ENCODE measurements at regions not wholly inside any gene's neighbourhood (a gene's known extent, or its start where the extent isn't known, plus 50 kb on each side); places are given as distances from the start of the nearest gene placed in this dataset.

GRCh38 chr13:78228211-78228610 lies 309.6 kb upstream of the EDNRB start:
- no peak for DNase-seq
- H3K4me3 ChIP-seq (ENCODE audit: low read length): no peak overlapping the region
- H3K27ac ChIP-seq (ENCODE audit: low read length): no peak overlapping the region
- H3K9me2 ChIP-seq (replicated peaks; ENCODE audit: insufficient read depth, low read length): no peaks in the 10 kb centered on the region
- H3K27me3 ChIP-seq (ENCODE audit: low read length): no peaks in the 10 kb centered on the region
- no peaks in the 10 kb centered on the region for H3K79me2 ChIP-seq (ENCODE audit: low read length)
- no peaks in the 10 kb centered on the region for H4K20me1 ChIP-seq (ENCODE audit: insufficient read depth, low read depth, low read length)
- H3K4me2 ChIP-seq (ENCODE audit: low read depth, low read length, poor library complexity, severe bottlenecking): no peak overlapping the region
- no peak overlapping the region for H3K9ac ChIP-seq (ENCODE audit: low read length)
- no peaks in the 10 kb centered on the region for H3K4me1 ChIP-seq (ENCODE audit: low read length)
- no peaks in the 10 kb centered on the region for H3K9me3 ChIP-seq (ENCODE audit: low read length)
- no peak overlapping the region for H2AFZ ChIP-seq (ENCODE audit: low read length)
- no peaks in the 10 kb centered on the region for H3K36me3 ChIP-seq (ENCODE audit: insufficient read depth, low read length)

- Histone ChIP-seq H3K9ac (ENCODE audit: low read length) (no peak overlapping the region), H3K4me3 (ENCODE audit: low read length) (no peak overlapping the region), H3K9me3 (ENCODE audit: low read length) (no peaks in the 10 kb centered on the region), H3K79me2 (ENCODE audit: low read length) (no peaks in the 10 kb centered on the region), H3K4me2 (ENCODE audit: low read depth, low read length, poor library complexity, severe bottlenecking) (no peak overlapping the region), H2AFZ (ENCODE audit: low read length) (no peak overlapping the region), H3K27me3 (ENCODE audit: low read length) (no peaks in the 10 kb centered on the region), H3K9me2 (replicated peaks; ENCODE audit: insufficient read depth, low read length) (no peaks in the 10 kb centered on the region), H3K4me1 (ENCODE audit: low read length) (no peaks in the 10 kb centered on the region), H4K20me1 (ENCODE audit: insufficient read depth, low read depth, low read length) (no peaks in the 10 kb centered on the region), H3K36me3 (ENCODE audit: insufficient read depth, low read length) (no peaks in the 10 kb centered on the region), H3K27ac (ENCODE audit: low read length) (no peak overlapping the region)
- no peak for DNase-seq
These were observed 309.1 kb upstream of the EDNRB start for GRCh38 chr13:78227709-78228108.

GRCh38 chr13:78215458-78216108 lies 297.0 kb upstream of the EDNRB start:
- Histone ChIP-seq H3K9me3 (ENCODE audit: low read length) (no peaks in the 10 kb centered on the region), H3K36me3 (ENCODE audit: insufficient read depth, low read length) (no peaks in the 10 kb centered on the region), H3K4me3 (ENCODE audit: low read length) (no peak overlapping the region), H3K79me2 (ENCODE audit: low read length) (no peaks in the 10 kb centered on the region), H3K4me1 (ENCODE audit: low read length) (no peaks in the 10 kb centered on the region), H3K27me3 (ENCODE audit: low read length) (no peaks in the 10 kb centered on the region), H4K20me1 (ENCODE audit: insufficient read depth, low read depth, low read length) (no peaks in the 10 kb centered on the region), H3K27ac (ENCODE audit: low read length) (no peak overlapping the region), H3K9ac (ENCODE audit: low read length) (no peak overlapping the region), H3K9me2 (replicated peaks; ENCODE audit: insufficient read depth, low read length) (no peaks in the 10 kb centered on the region), H3K4me2 (ENCODE audit: low read depth, low read length, poor library complexity, severe bottlenecking) (no peak overlapping the region), H2AFZ (ENCODE audit: low read length) (no peak overlapping the region)
- no peak for DNase-seq

GRCh38 chr13:78201411-78201810 lies 282.8 kb upstream of the EDNRB start:
- Histone ChIP-seq H3K4me2 (ENCODE audit: low read depth, low read length, poor library complexity, severe bottlenecking) (no peak overlapping the region), H3K9me3 (ENCODE audit: low read length) (no peaks in the 10 kb centered on the region), H3K9me2 (replicated peaks; ENCODE audit: insufficient read depth, low read length) (no peaks in the 10 kb centered on the region), H3K36me3 (ENCODE audit: insufficient read depth, low read length) (no peaks in the 10 kb centered on the region), H3K27me3 (ENCODE audit: low read length) (no peaks in the 10 kb centered on the region), H3K27ac (ENCODE audit: low read length) (no peak overlapping the region), H4K20me1 (ENCODE audit: insufficient read depth, low read depth, low read length) (no peaks in the 10 kb centered on the region), H2AFZ (ENCODE audit: low read length) (no peak overlapping the region), H3K9ac (ENCODE audit: low read length) (no peak overlapping the region), H3K4me3 (ENCODE audit: low read length) (no peak overlapping the region), H3K79me2 (ENCODE audit: low read length) (no peaks in the 10 kb centered on the region), H3K4me1 (ENCODE audit: low read length) (peaks cover 11% of the 10 kb centered on the region)
- peak; percentile 63 for DNase-seq

GRCh38 chr13:78198821-78199220 lies 280.2 kb upstream of the EDNRB start:
- Histone ChIP-seq H3K36me3 (ENCODE audit: insufficient read depth, low read length) (no peaks in the 10 kb centered on the region), H3K79me2 (ENCODE audit: low read length) (no peaks in the 10 kb centered on the region), H3K4me3 (ENCODE audit: low read length) (no peak overlapping the region), H3K9ac (ENCODE audit: low read length) (no peak overlapping the region), H3K4me1 (ENCODE audit: low read length) (peaks cover 11% of the 10 kb centered on the region), H3K9me2 (replicated peaks; ENCODE audit: insufficient read depth, low read length) (no peaks in the 10 kb centered on the region), H4K20me1 (ENCODE audit: insufficient read depth, low read depth, low read length) (no peaks in the 10 kb centered on the region), H3K27ac (ENCODE audit: low read length) (no peak overlapping the region), H2AFZ (ENCODE audit: low read length) (no peak overlapping the region), H3K9me3 (ENCODE audit: low read length) (no peaks in the 10 kb centered on the region), H3K4me2 (ENCODE audit: low read depth, low read length, poor library complexity, severe bottlenecking) (no peak overlapping the region), H3K27me3 (ENCODE audit: low read length) (no peaks in the 10 kb centered on the region)
- no peak for DNase-seq

- H3K4me3 ChIP-seq (ENCODE audit: low read length): no peak overlapping the region
- H3K27me3 ChIP-seq (ENCODE audit: low read length): no peaks in the 10 kb centered on the region
- no peak overlapping the region for H2AFZ ChIP-seq (ENCODE audit: low read length)
- H3K79me2 ChIP-seq (ENCODE audit: low read length): no peaks in the 10 kb centered on the region
- H3K9ac ChIP-seq (ENCODE audit: low read length): no peak overlapping the region
- H3K9me2 ChIP-seq (replicated peaks; ENCODE audit: insufficient read depth, low read length): no peaks in the 10 kb centered on the region
- H3K4me1 ChIP-seq (ENCODE audit: low read length): peaks cover 11% of the 10 kb centered on the region
- no peaks in the 10 kb centered on the region for H4K20me1 ChIP-seq (ENCODE audit: insufficient read depth, low read depth, low read length)
- H3K27ac ChIP-seq (ENCODE audit: low read length): no peak overlapping the region
- no peaks in the 10 kb centered on the region for H3K36me3 ChIP-seq (ENCODE audit: insufficient read depth, low read length)
- H3K9me3 ChIP-seq (ENCODE audit: low read length): no peaks in the 10 kb centered on the region
- DNase-seq: no peak
- no peak overlapping the region for H3K4me2 ChIP-seq (ENCODE audit: low read depth, low read length, poor library complexity, severe bottlenecking)
These were observed 279.8 kb upstream of the EDNRB start for GRCh38 chr13:78198419-78198818.

- no peak for DNase-seq
- Histone ChIP-seq H3K4me3 (ENCODE audit: low read length) (no peak overlapping the region), H3K27ac (ENCODE audit: low read length) (no peak overlapping the region), H4K20me1 (ENCODE audit: insufficient read depth, low read depth, low read length) (no peaks in the 10 kb centered on the region), H3K27me3 (ENCODE audit: low read length) (no peaks in the 10 kb centered on the region), H2AFZ (ENCODE audit: low read length) (no peak overlapping the region), H3K79me2 (ENCODE audit: low read length) (no peaks in the 10 kb centered on the region), H3K36me3 (ENCODE audit: insufficient read depth, low read length) (no peaks in the 10 kb centered on the region), H3K9me2 (replicated peaks; ENCODE audit: insufficient read depth, low read length) (no peaks in the 10 kb centered on the region), H3K4me1 (ENCODE audit: low read length) (peaks cover 11% of the 10 kb centered on the region), H3K4me2 (ENCODE audit: low read depth, low read length, poor library complexity, severe bottlenecking) (no peak overlapping the region), H3K9ac (ENCODE audit: low read length) (no peak overlapping the region), H3K9me3 (ENCODE audit: low read length) (no peaks in the 10 kb centered on the region)
These were observed 278.6 kb upstream of the EDNRB start for GRCh38 chr13:78197231-78197630.

GRCh38 chr13:78194904-78195639 lies 276.4 kb upstream of the EDNRB start:
- Histone ChIP-seq H3K9ac (ENCODE audit: low read length) (no peak overlapping the region), H3K4me2 (ENCODE audit: low read depth, low read length, poor library complexity, severe bottlenecking) (no peak overlapping the region), H3K79me2 (ENCODE audit: low read length) (no peaks in the 10 kb centered on the region), H4K20me1 (ENCODE audit: insufficient read depth, low read depth, low read length) (no peaks in the 10 kb centered on the region), H2AFZ (ENCODE audit: low read length) (no peak overlapping the region), H3K9me3 (ENCODE audit: low read length) (no peaks in the 10 kb centered on the region), H3K4me1 (ENCODE audit: low read length) (no peaks in the 10 kb centered on the region), H3K9me2 (replicated peaks; ENCODE audit: insufficient read depth, low read length) (no peaks in the 10 kb centered on the region), H3K27ac (ENCODE audit: low read length) (no peak overlapping the region), H3K4me3 (ENCODE audit: low read length) (no peak overlapping the region), H3K36me3 (ENCODE audit: insufficient read depth, low read length) (no peaks in the 10 kb centered on the region), H3K27me3 (ENCODE audit: low read length) (no peaks in the 10 kb centered on the region)
- DNase-seq: no peak

Measured in Karpas-422 (cell line).